ENCODE measurements at regions not wholly inside any gene's neighbourhood (a gene's known extent, or its start where the extent isn't known, plus 50 kb on each side); places are given as distances from the start of the nearest gene placed in this dataset.

GRCh38 chr10:130719448-130719752, 583.2 kb downstream of the GLRX3 start:
- TF ChIP-seq CTCF (IDR thresholded peaks at IDR 0.05) = no peak
- TF ChIP-seq POLR2A (IDR thresholded peaks at IDR 0.05) = no peak

Measured in Peyer's patch (tissue), 4 donors.